ENCODE measurements at regions not wholly inside any gene's neighbourhood (a gene's known extent, or its start where the extent isn't known, plus 50 kb on each side); places are given as distances from the start of the nearest gene placed in this dataset.

DNA sequence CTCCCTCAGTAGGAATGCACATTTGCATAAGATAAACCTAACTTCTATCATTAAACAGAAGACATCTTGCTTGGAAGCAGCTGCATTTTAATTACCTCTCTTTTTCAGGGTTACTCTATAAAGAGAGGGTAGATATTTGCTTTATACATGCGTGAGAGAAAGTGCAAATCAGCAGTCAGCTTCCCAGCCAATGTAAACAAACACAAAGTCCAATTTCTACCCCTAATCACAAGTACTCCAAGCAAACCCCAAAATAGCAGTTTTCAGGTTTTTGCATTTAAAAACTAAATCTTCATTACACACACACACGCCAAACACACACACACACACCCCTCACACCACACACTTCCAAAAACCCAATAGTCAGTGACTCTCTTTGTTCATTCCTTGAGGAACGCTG lies 303.9 kb upstream of the ALCAM start:
- Histone ChIP-seq H3K36me3 (ENCODE audit: control insufficient read depth in 2 of 2, extremely low read depth in 1 of 2, insufficient read depth in 2 of 2, low read length in 2 of 2) (no peaks in the 10 kb centered on the region), H3K27ac (ENCODE audit: control insufficient read depth, insufficient read depth, low read length) (no peak overlapping the region), H2AFZ (ENCODE audit: control insufficient read depth, low read length) (no peak overlapping the region), H3K79me2 (ENCODE audit: control insufficient read depth, insufficient read depth, low read length) (no peaks in the 10 kb centered on the region), H3K9ac (ENCODE audit: control insufficient read depth, extremely low read depth, insufficient read depth, low read length) (no peak overlapping the region), H3K4me3 (ENCODE audit: control insufficient read depth in 2 of 3, extremely low read depth in 1 of 3, insufficient read depth in 2 of 3, low read depth in 1 of 3, low read length in 3 of 3) (no peak overlapping the region), H3K9me1 (ENCODE audit: control insufficient read depth, extremely low read depth, insufficient read depth, low read length) (no peaks in the 10 kb centered on the region), H3K4me2 (ENCODE audit: control insufficient read depth, extremely low read depth, insufficient read depth, low read depth, low read length) (no peak overlapping the region), H3K27me3 (ENCODE audit: control insufficient read depth, extremely low read depth, insufficient read depth, low read length) (no peaks in the 10 kb centered on the region), H4K20me1 (ENCODE audit: control insufficient read depth, extremely low read depth, insufficient read depth, low read length) (no peaks in the 10 kb centered on the region), H3K9me3 (ENCODE audit: control insufficient read depth, low read depth, low read length) (no peaks in the 10 kb centered on the region), H3K4me1 (ENCODE audit: control insufficient read depth, extremely low read depth, insufficient read depth, low read length) (no peaks in the 10 kb centered on the region)
- FAIRE-seq = no peak
- no peak for TF ChIP-seq EZH2 (IDR thresholded peaks at IDR 0.05; ENCODE audit: low read length)
- TF ChIP-seq, protein P1, sequence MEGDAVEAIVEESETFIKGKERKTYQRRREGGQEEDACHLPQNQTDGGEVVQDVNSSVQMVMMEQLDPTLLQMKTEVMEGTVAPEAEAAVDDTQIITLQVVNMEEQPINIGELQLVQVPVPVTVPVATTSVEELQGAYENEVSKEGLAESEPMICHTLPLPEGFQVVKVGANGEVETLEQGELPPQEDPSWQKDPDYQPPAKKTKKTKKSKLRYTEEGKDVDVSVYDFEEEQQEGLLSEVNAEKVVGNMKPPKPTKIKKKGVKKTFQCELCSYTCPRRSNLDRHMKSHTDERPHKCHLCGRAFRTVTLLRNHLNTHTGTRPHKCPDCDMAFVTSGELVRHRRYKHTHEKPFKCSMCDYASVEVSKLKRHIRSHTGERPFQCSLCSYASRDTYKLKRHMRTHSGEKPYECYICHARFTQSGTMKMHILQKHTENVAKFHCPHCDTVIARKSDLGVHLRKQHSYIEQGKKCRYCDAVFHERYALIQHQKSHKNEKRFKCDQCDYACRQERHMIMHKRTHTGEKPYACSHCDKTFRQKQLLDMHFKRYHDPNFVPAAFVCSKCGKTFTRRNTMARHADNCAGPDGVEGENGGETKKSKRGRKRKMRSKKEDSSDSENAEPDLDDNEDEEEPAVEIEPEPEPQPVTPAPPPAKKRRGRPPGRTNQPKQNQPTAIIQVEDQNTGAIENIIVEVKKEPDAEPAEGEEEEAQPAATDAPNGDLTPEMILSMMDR (optimal IDR thresholded peaks at IDR 0.05 in 1 of 3, IDR thresholded peaks at IDR 0.05 in 1 of 3, conservative IDR thresholded peaks at IDR 0.05 in 1 of 3; ENCODE audit: extremely low read depth in 1 of 3, insufficient read depth in 2 of 3, low read length in 3 of 3) = no peak
- dilution Hi-C loops (cut with MboI; ENCODE audit: extremely low pct_ligation_motif_present, low sequenced_read_pairs) = no loop called here
- DNase-seq (ENCODE audit: low read depth, low spot score) = no peak

DNA sequence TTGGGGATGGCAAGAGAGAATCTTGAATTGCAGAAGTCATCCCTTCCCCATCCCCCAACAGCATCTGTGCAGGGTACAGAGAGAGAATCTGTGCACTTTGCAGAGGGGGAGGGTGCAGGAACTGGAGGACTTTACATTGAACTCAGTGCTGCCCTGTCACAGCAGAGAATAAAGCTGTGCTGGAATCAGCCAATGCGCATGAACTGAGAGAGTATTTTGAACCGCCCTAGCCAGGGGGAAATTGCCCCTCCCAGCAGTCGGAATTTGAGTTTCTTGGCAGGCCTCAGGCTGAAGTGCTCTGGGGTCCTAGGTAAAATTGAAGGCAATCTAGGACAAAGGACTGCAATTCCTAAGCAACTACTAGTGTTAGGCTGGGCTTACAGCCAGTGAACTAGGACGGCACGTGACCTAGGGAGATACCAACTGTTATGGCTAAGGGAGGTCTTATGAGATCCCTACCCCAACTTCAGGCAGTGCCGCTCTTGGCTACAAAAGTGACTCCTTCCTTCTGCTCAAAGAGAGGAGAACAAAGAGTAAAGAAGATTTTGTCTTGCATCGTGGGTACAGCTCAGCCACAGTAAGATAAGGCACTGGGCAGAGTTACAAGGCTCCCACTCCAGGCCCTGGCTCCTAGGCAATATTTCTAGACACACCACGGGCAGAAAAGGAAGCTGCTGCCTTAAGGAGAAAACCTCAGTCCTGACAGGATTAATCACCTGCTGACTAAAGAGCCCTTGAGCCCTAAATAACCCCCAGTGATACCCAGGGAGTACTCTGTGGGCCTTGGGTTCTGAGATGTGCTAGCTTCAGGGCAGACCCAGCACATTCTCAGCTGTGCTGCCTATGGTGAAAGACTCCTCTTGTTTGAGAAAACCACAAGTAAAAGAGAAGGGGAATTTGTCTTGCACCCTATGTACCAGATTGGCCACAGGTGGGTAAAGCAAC lies 300.5 kb upstream of the ALCAM start:
- Histone ChIP-seq H3K4me2 (ENCODE audit: control insufficient read depth, extremely low read depth, insufficient read depth, low read depth, low read length) (no peak overlapping the region), H3K9me3 (ENCODE audit: control insufficient read depth, low read depth, low read length) (no peaks in the 10 kb centered on the region), H3K4me3 (ENCODE audit: control insufficient read depth in 2 of 3, extremely low read depth in 1 of 3, insufficient read depth in 2 of 3, low read depth in 1 of 3, low read length in 3 of 3) (no peak overlapping the region), H3K9ac (ENCODE audit: control insufficient read depth, extremely low read depth, insufficient read depth, low read length) (no peak overlapping the region), H4K20me1 (ENCODE audit: control insufficient read depth, extremely low read depth, insufficient read depth, low read length) (no peaks in the 10 kb centered on the region), H2AFZ (ENCODE audit: control insufficient read depth, low read length) (no peak overlapping the region), H3K36me3 (ENCODE audit: control insufficient read depth in 2 of 2, extremely low read depth in 1 of 2, insufficient read depth in 2 of 2, low read length in 2 of 2) (no peaks in the 10 kb centered on the region), H3K27me3 (ENCODE audit: control insufficient read depth, extremely low read depth, insufficient read depth, low read length) (no peaks in the 10 kb centered on the region), H3K79me2 (ENCODE audit: control insufficient read depth, insufficient read depth, low read length) (no peaks in the 10 kb centered on the region), H3K9me1 (ENCODE audit: control insufficient read depth, extremely low read depth, insufficient read depth, low read length) (no peaks in the 10 kb centered on the region), H3K4me1 (ENCODE audit: control insufficient read depth, extremely low read depth, insufficient read depth, low read length) (no peaks in the 10 kb centered on the region), H3K27ac (ENCODE audit: control insufficient read depth, insufficient read depth, low read length) (no peak overlapping the region)
- dilution Hi-C loops (cut with MboI; ENCODE audit: extremely low pct_ligation_motif_present, low sequenced_read_pairs) = no loop called here
- no peak for FAIRE-seq
- no peak for DNase-seq (ENCODE audit: low read depth, low spot score)
- TF ChIP-seq, protein P1 (optimal IDR thresholded peaks at IDR 0.05 in 1 of 3, IDR thresholded peaks at IDR 0.05 in 1 of 3, conservative IDR thresholded peaks at IDR 0.05 in 1 of 3; ENCODE audit: extremely low read depth in 1 of 3, insufficient read depth in 2 of 3, low read length in 3 of 3) = no peak
